ENCODE measurements at regions not wholly inside any gene's neighbourhood (a gene's known extent, or its start where the extent isn't known, plus 50 kb on each side); places are given as distances from the start of the nearest gene placed in this dataset.

DNA sequence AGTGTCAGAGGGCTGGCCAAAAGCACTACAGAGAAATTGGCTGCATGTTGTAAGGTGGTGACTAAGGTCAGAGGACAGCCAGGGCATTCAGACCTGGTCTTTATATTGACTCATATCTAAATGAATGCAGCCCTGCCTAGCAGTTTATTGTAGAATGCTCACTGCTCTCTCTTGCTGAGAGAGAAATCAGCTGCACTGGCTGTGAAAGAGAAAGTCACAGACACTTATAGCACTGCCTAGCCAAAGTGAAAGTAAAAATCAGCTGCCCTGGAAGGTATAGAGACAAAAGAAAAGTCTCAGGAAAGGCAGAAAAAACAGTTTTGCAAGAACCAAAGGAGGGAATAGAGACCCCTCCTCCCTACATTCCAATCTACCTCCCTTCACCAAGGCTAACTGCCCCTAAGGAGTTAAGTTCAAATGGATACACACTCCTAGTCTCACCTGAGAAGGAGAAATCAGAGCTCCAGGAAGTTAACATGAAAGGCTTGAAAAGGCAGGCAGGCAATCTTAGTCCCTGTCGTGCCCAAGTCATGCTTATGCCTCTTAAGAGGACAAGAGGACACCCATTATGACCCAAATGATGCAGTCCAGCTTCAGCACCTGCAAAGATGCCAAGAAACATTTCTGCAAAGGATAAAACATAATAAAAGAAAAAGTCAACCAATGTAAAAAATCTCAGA lies 235.1 kb downstream of the RPS4Y2 start:
- TF ChIP-seq POLR2AphosphoS5 (IDR thresholded peaks at IDR 0.05), result no peak
- TF ChIP-seq, protein P1, sequence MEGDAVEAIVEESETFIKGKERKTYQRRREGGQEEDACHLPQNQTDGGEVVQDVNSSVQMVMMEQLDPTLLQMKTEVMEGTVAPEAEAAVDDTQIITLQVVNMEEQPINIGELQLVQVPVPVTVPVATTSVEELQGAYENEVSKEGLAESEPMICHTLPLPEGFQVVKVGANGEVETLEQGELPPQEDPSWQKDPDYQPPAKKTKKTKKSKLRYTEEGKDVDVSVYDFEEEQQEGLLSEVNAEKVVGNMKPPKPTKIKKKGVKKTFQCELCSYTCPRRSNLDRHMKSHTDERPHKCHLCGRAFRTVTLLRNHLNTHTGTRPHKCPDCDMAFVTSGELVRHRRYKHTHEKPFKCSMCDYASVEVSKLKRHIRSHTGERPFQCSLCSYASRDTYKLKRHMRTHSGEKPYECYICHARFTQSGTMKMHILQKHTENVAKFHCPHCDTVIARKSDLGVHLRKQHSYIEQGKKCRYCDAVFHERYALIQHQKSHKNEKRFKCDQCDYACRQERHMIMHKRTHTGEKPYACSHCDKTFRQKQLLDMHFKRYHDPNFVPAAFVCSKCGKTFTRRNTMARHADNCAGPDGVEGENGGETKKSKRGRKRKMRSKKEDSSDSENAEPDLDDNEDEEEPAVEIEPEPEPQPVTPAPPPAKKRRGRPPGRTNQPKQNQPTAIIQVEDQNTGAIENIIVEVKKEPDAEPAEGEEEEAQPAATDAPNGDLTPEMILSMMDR (IDR thresholded peaks at IDR 0.05), result no peak
